Gastrocnemius medialis (tissue), 4 donors: ENCODE measurements at regions not wholly inside any gene's neighbourhood (a gene's known extent, or its start where the extent isn't known, plus 50 kb on each side); places are given as distances from the start of the nearest gene placed in this dataset.

Experiments
- POLR2A ChIP-seq, 2 donors: fragments of 450-650 bp; IDR thresholded peaks; one replicate each; pipeline ENCODE4 v1.6.1; 2017; ENCODE audit warnings: antibody characterized with exemption in 2 of 2, mild to moderate bottlenecking in 2 of 2, moderate library complexity in 2 of 2
- TF ChIP-seq, protein P1 (sequence below), 5 experiments: fragments of 450-650 bp in 3 of 5; fragments of 200-600 bp in 2 of 5; sonication (generic) in 2 of 5; IDR thresholded peaks in 4 of 5; conservative IDR thresholded peaks in 1 of 5; 1 replicate in 4 of 5; 2 replicates in 1 of 5; pipeline ENCODE4 v1.5.1; 2016 to 2019; ENCODE audit warnings: antibody characterized with exemption in 5 of 5, mild to moderate bottlenecking in 3 of 5, moderate library complexity in 3 of 5

DNA sequence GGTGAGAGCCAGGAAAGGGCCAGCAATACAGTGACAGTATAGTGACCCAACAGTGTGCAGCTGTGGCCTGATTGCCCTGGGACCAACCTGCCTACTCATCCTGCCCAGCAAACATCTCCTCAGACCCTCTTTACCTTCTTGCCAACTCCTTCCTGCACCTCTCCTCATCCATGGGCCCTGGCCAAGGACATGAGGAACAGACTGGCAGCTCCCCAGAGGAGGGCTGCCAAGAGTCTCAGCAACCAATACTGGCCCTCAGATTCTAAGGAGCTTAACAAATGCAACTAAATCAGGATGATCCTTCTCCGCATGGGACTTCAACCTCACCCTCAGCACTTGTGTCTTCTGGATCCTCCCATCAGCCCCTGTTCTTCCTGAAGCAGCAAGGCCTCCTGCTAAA lies 77.0 kb downstream of the RPL27A start:
- TF ChIP-seq POLR2A (IDR thresholded peaks at IDR 0.05): no peak
- TF ChIP-seq, protein P1, sequence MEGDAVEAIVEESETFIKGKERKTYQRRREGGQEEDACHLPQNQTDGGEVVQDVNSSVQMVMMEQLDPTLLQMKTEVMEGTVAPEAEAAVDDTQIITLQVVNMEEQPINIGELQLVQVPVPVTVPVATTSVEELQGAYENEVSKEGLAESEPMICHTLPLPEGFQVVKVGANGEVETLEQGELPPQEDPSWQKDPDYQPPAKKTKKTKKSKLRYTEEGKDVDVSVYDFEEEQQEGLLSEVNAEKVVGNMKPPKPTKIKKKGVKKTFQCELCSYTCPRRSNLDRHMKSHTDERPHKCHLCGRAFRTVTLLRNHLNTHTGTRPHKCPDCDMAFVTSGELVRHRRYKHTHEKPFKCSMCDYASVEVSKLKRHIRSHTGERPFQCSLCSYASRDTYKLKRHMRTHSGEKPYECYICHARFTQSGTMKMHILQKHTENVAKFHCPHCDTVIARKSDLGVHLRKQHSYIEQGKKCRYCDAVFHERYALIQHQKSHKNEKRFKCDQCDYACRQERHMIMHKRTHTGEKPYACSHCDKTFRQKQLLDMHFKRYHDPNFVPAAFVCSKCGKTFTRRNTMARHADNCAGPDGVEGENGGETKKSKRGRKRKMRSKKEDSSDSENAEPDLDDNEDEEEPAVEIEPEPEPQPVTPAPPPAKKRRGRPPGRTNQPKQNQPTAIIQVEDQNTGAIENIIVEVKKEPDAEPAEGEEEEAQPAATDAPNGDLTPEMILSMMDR (IDR thresholded peaks at IDR 0.05 in 4 of 5, conservative IDR thresholded peaks at IDR 0.05 in 1 of 5): no peak
